H1 (cell line): ENCODE measurements at regions not wholly inside any gene's neighbourhood (a gene's known extent, or its start where the extent isn't known, plus 50 kb on each side); places are given as distances from the start of the nearest gene placed in this dataset.

Source experiments
- CTCF ChIA-PET: fragments of 300-600 bp; sonication (Branson Sonifier 250); formaldehyde crosslinking; loops from one replicate; lab custom pipeline; 2021; ENCODE audit not compliant: partially characterized antibody; lab: Charles Lee
- POLR2A ChIA-PET: fragments of 300-600 bp; sonication (Branson Sonifier 250); formaldehyde crosslinking; loops from one replicate; lab custom pipeline; 2021; ENCODE audit warnings: inconsistent platforms; ENCODE audit not compliant: partially characterized antibody; lab: Charles Lee
- DNase-seq, 2 experiments: peaks; one replicate each; pipeline versions ENCODE4 v3.0.0 to v3.0.0-alpha.2; 2010 to 2022; ENCODE audit warnings: low spot score in 2 of 2, low read depth in 1 of 2, mixed read lengths in 1 of 2
- FAIRE-seq: peaks from 2 replicates; lab custom pipeline; 2011; peaks lifted over from hg19 to GRCh38; lab: Jason Lieb, UNC
- H2AFZ ChIP-seq: 2 replicates; pipeline ENCODE4 v1.8.1; 2012; ENCODE audit warnings: low read length, inconsistent platforms
- H2AK5ac ChIP-seq: 2 replicates; pipeline ENCODE4 v1.6.1; 2013; ENCODE audit warnings: low read depth, low read length
- H2BK120ac ChIP-seq: replicated peaks from 2 replicates; pipeline ENCODE3; 2013; ENCODE audit warnings: low read depth, low read length, inconsistent platforms
- H2BK12ac ChIP-seq: 2 replicates; pipeline ENCODE4 v1.6.1; 2013; ENCODE audit warnings: low read depth, low read length
- H2BK15ac ChIP-seq: 2 replicates; pipeline ENCODE4 v1.6.1; 2013; ENCODE audit warnings: low read length
- H2BK20ac ChIP-seq: 2 replicates; pipeline ENCODE4 v1.6.1; 2013; ENCODE audit warnings: low read length
- H2BK5ac ChIP-seq: 2 replicates; pipeline ENCODE4 v1.6.1; 2013; ENCODE audit warnings: low read depth, low read length
- H3K14ac ChIP-seq: 2 replicates; pipeline ENCODE4 v1.6.1; 2013; ENCODE audit warnings: inconsistent platforms; ENCODE audit not compliant: insufficient read length
- H3K18ac ChIP-seq: 2 replicates; pipeline ENCODE4 v1.6.1; 2013; ENCODE audit warnings: low read length; ENCODE audit errors: extremely low read depth
- H3K23ac ChIP-seq: 2 replicates; pipeline ENCODE4 v1.6.1; 2013; ENCODE audit warnings: inconsistent platforms; ENCODE audit not compliant: insufficient read length
- H3K23me2 ChIP-seq: 2 replicates; pipeline ENCODE4 v1.6.1; 2013; ENCODE audit warnings: low read depth, low read length
- H3K27ac ChIP-seq: 2 replicates; pipeline ENCODE4 v1.6.1; 2011; ENCODE audit warnings: low read depth, low read length, inconsistent platforms
- H3K27me3 ChIP-seq, 4 experiments: replicated peaks in 1 of 4; 1 replicate in 1 of 4; 2 replicates in 3 of 4; pipeline versions ENCODE4 v1.6.1 to v1.8.1; 2011 to 2013; ENCODE audit warnings: low read length in 3 of 4, mild to moderate bottlenecking in 3 of 4, inconsistent platforms in 2 of 4, mixed read lengths in 2 of 4, moderate library complexity in 1 of 4; ENCODE audit not compliant: control insufficient read depth in 3 of 4, insufficient read depth in 3 of 4; ENCODE audit errors: extremely low read depth in 1 of 4
- H3K36me3 ChIP-seq, 4 experiments: 2 replicates each; pipeline versions ENCODE4 v1.6.1 to v1.8.1; 2011 to 2013; ENCODE audit warnings: mild to moderate bottlenecking in 4 of 4, low read length in 3 of 4, moderate library complexity in 2 of 4, control low read depth in 1 of 4, inconsistent platforms in 1 of 4; ENCODE audit not compliant: insufficient read depth in 4 of 4, control insufficient read depth in 2 of 4
- H3K4ac ChIP-seq: replicated peaks from 2 replicates; pipeline ENCODE3; 2013; ENCODE audit warnings: low read length, low read depth, mixed read lengths, inconsistent platforms; ENCODE audit not compliant: insufficient read length
- H3K4me1 ChIP-seq, 4 experiments: replicated peaks in 1 of 4; 1 replicate in 1 of 4; 2 replicates in 3 of 4; pipeline versions ENCODE4 v1.6.1 to v1.8.1; 2011 to 2013; ENCODE audit warnings: low read length in 3 of 4, inconsistent platforms in 2 of 4, mixed read lengths in 1 of 4; ENCODE audit not compliant: insufficient read depth in 4 of 4, control insufficient read depth in 3 of 4
- H3K4me2 ChIP-seq, 2 experiments: 2 replicates each; pipeline versions ENCODE4 v1.6.1 to v1.8.1; 2011 to 2013; ENCODE audit warnings: low read depth in 2 of 2, low read length in 2 of 2, control low read depth in 1 of 2, inconsistent platforms in 1 of 2, mild to moderate bottlenecking in 1 of 2; ENCODE audit not compliant: insufficient read depth in 1 of 2
- H3K4me3 ChIP-seq, 4 experiments: fragments of 200-600, 300-600 bp in 1 of 4; sonication (generic), shearing (Covaris generic), sonication (Bioruptor Twin) in 1 of 4; 2 replicates each; pipeline versions ENCODE4 v1.5.1 to v1.8.1; 2011 to 2016; ENCODE audit warnings: low read length in 4 of 4, low read depth in 3 of 4, control low read depth in 2 of 4, inconsistent platforms in 2 of 4, mild to moderate bottlenecking in 2 of 4, mixed read lengths in 1 of 4, moderate library complexity in 1 of 4; ENCODE audit not compliant: insufficient read depth in 2 of 4; ENCODE audit errors: extremely low read depth in 1 of 4
- H3K56ac ChIP-seq: replicated peaks from 2 replicates; pipeline ENCODE3; 2013; ENCODE audit warnings: low read depth, mild to moderate bottlenecking, mixed read lengths, low read length, inconsistent platforms; ENCODE audit not compliant: insufficient read length
- H3K79me1 ChIP-seq: 2 replicates; pipeline ENCODE4 v1.6.1; 2013; ENCODE audit warnings: low read depth, low read length, control low read depth
- H3K79me2 ChIP-seq, 2 experiments: 2 replicates each; pipeline versions ENCODE4 v1.6.1 to v1.8.1; 2012 to 2013; ENCODE audit warnings: low read length in 2 of 2, mild to moderate bottlenecking in 2 of 2, inconsistent platforms in 1 of 2; ENCODE audit not compliant: insufficient read depth in 2 of 2, control insufficient read depth in 1 of 2
- H3K9ac ChIP-seq, 4 experiments: replicated peaks in 1 of 4; 1 replicate in 1 of 4; 2 replicates in 3 of 4; pipeline versions ENCODE4 v1.6.1 to v1.8.1; 2011 to 2013; ENCODE audit warnings: low read depth in 3 of 4, low read length in 3 of 4, control low read depth in 2 of 4, mild to moderate bottlenecking in 2 of 4, moderate library complexity in 2 of 4, inconsistent platforms in 1 of 4; ENCODE audit errors: extremely low read depth in 1 of 4
- H3K9me3 ChIP-seq, 2 experiments: 2 replicates each; pipeline versions ENCODE4 v1.6.1 to v1.8.1; 2012 to 2013; ENCODE audit warnings: mild to moderate bottlenecking in 2 of 2, moderate library complexity in 2 of 2, control low read depth in 1 of 2, inconsistent platforms in 1 of 2, low read depth in 1 of 2, low read length in 1 of 2, mixed read lengths in 1 of 2; ENCODE audit not compliant: insufficient read depth in 2 of 2
- H4K20me1 ChIP-seq, 2 experiments: replicated peaks in 1 of 2; 2 replicates each; pipeline versions ENCODE3 to v1.8.1; 2011 to 2013; ENCODE audit warnings: inconsistent platforms in 2 of 2, low read length in 2 of 2, mild to moderate bottlenecking in 1 of 2; ENCODE audit not compliant: insufficient read depth in 2 of 2, control insufficient read depth in 1 of 2
- H4K5ac ChIP-seq: 2 replicates; pipeline ENCODE4 v1.6.1; 2013; ENCODE audit warnings: low read length, low read depth, mixed read lengths, inconsistent platforms; ENCODE audit not compliant: insufficient read length
- H4K8ac ChIP-seq: 2 replicates; pipeline ENCODE4 v1.8.0; 2013; ENCODE audit warnings: mild to moderate bottlenecking, moderate library complexity, low read length, inconsistent platforms; ENCODE audit not compliant: insufficient read depth; ENCODE audit errors: extremely low read depth
- H4K91ac ChIP-seq: replicated peaks from 2 replicates; pipeline ENCODE3; 2013; ENCODE audit warnings: low read length, mixed read lengths, inconsistent platforms; ENCODE audit not compliant: insufficient read length
- ASH2L ChIP-seq: fragments of 200-600, 300-600 bp; sonication (generic); IDR thresholded peaks from one replicate; pipeline ENCODE4 v1.7.1; 2017; ENCODE audit warnings: low read length
- BCL11A ChIP-seq, 2 experiments: IDR thresholded peaks; one replicate each; pipeline ENCODE4 v1.6.1; 2011; ENCODE audit warnings: low read depth in 2 of 2, low read length in 2 of 2, mild to moderate bottlenecking in 2 of 2
- BRCA1 ChIP-seq: IDR thresholded peaks from 2 replicates; pipeline ENCODE4 v1.6.1; 2012; ENCODE audit warnings: low read depth, low read length, improper control_type of control experiment
- CREB1 ChIP-seq: IDR thresholded peaks from 2 replicates; pipeline ENCODE4 v1.6.1; 2012; ENCODE audit warnings: inconsistent platforms
- E2F6 ChIP-seq: IDR thresholded peaks from 2 replicates; pipeline ENCODE4 v1.6.1; 2012; ENCODE audit warnings: inconsistent platforms
- GABPA ChIP-seq: IDR thresholded peaks from 2 replicates; pipeline ENCODE4 v1.6.1; 2011; ENCODE audit warnings: mild to moderate bottlenecking, low read length, moderate library complexity, borderline replicate concordance; ENCODE audit not compliant: insufficient read depth
- KDM1A ChIP-seq: fragments of 200-600, 300-600 bp; sonication (generic); IDR thresholded peaks from 2 replicates; pipeline ENCODE4 v1.7.1; 2016; ENCODE audit warnings: mild to moderate bottlenecking, low read length, borderline replicate concordance
- KDM4A ChIP-seq: IDR thresholded peaks from one replicate; pipeline ENCODE4 v1.7.1; 2012; ENCODE audit warnings: low read depth, mild to moderate bottlenecking, moderate library complexity, low read length, inconsistent platforms; ENCODE audit not compliant: severe bottlenecking
- NRF1 ChIP-seq: IDR thresholded peaks from 2 replicates; pipeline ENCODE4 v1.6.1; 2011; ENCODE audit warnings: mild to moderate bottlenecking, low read depth, low read length, improper control_type of control experiment
- PHF8 ChIP-seq: fragments of 200-600 bp; sonication (generic); conservative IDR thresholded peaks from 2 replicates; pipeline ENCODE4 v1.7.1; 2012; ENCODE audit warnings: low read depth, mild to moderate bottlenecking, inconsistent platforms, low read length, moderate library complexity
- WGBS, 2 experiments: shearing (Covaris generic) in 1 of 2; methylation state at CpG; one replicate each; pipeline versions ENCODE4 v1.1.6 to v1.1.7; 2013 to 2015; ENCODE audit warnings: low lambda C conversion rate in 2 of 2, mixed read lengths in 2 of 2, inconsistent platforms in 1 of 2, low coverage in 1 of 2, missing lambda C conversion rate in 1 of 2; ENCODE audit not compliant: insufficient replicate concordance in 2 of 2, insufficient coverage in 1 of 2, insufficient read length in 1 of 2; ENCODE audit errors: extremely low coverage in 1 of 2, missing lambda C conversion rate in 1 of 2; 5-methylcytosine and 5-hydroxymethylcytosine counted together

- Histone ChIP-seq H3K4ac (no peak overlapping the region), H2AFZ (no peak overlapping the region), H3K4me2 (no peak overlapping the region), H3K9me3 (no peaks in the 10 kb centered on the region), H3K4me3 (no peak overlapping the region), H4K91ac (no peak overlapping the region), H3K79me1 (no peaks in the 10 kb centered on the region), H2BK15ac (no peak overlapping the region), H3K14ac (no peak overlapping the region), H3K27me3 (peaks cover 0 to 2% (median 0%) of the 10 kb centered on the region in 4 experiments; a peak in 1 of 7 replicates), H4K8ac (no peak overlapping the region), H2BK5ac (no peak overlapping the region), H3K18ac (no peak overlapping the region), H2AK5ac (no peak overlapping the region), H2BK120ac (no peak overlapping the region), H2BK20ac (no peak overlapping the region), H4K5ac (no peak overlapping the region), H3K36me3 (no peaks in the 10 kb centered on the region), H3K27ac (no peak overlapping the region), H3K56ac (no peak overlapping the region), H3K23ac (no peak overlapping the region), H2BK12ac (no peak overlapping the region), H3K4me1 (peaks cover 0 to 4% (median 2%) of the 10 kb centered on the region in 4 experiments; a peak in 2 of 7 replicates), H3K79me2 (no peaks in the 10 kb centered on the region), H3K23me2 (no peaks in the 10 kb centered on the region; the same call in 1 of the 2 replicates), H4K20me1 (no peaks in the 10 kb centered on the region), H3K9ac (no peak overlapping the region)
- no peak for FAIRE-seq
- ChIA-PET CTCF (no interaction called here), POLR2A (no interaction called here)
- 86% methylated on average over 1 of the region's 1 CpG; no CpG with 5 or more reads in 1 of the 2 experiments for WGBS, 2 experiments
- no peak for DNase-seq
- no peak for TF ChIP-seq CREB1
- TF ChIP-seq GABPA: no peak
- no peak for TF ChIP-seq NRF1
- TF ChIP-seq BCL11A (IDR thresholded peaks at IDR 0.05; ENCODE audit: low read depth in 2 of 2, low read length in 2 of 2): no peak
- no peak for TF ChIP-seq KDM1A
- TF ChIP-seq PHF8: no peak
- TF ChIP-seq E2F6: no peak
- no peak for TF ChIP-seq BRCA1
- no peak for TF ChIP-seq KDM4A
- TF ChIP-seq ASH2L: no peak
Measured at GRCh38 chr10:59060852-59061251, 115.6 kb upstream of the PHYHIPL start.
